K562 (cell line): ENCODE measurements at regions not wholly inside any gene's neighbourhood (a gene's known extent, or its start where the extent isn't known, plus 50 kb on each side); places are given as distances from the start of the nearest gene placed in this dataset.

ENCODE experiments used
- TGIF2 ChIP-seq: sonication (generic); formaldehyde crosslinking; IDR thresholded peaks from 2 replicates; pipeline ENCODE4 v1.8.1; 2022; ENCODE audit warnings: mild to moderate bottlenecking, missing genetic modification reagents, moderate library complexity
- USF1 ChIP-seq: sonication (generic); formaldehyde crosslinking; IDR thresholded peaks from 2 replicates; pipeline ENCODE4 v1.9.0; 2022; ENCODE audit warnings: mild to moderate bottlenecking, missing genetic modification reagents
- ZNF318 ChIP-seq, 2 experiments: fragments of 450-650 bp; IDR thresholded peaks; 2 replicates each; pipeline ENCODE4 v1.6.1; 2016; ENCODE audit warnings: mild to moderate bottlenecking in 2 of 2, borderline replicate concordance in 1 of 2, low read depth in 1 of 2, moderate library complexity in 1 of 2

- no peak for TF ChIP-seq ZNF318 (IDR thresholded peaks at IDR 0.05; ENCODE audit: borderline replicate concordance in 1 of 2, low read depth in 1 of 2)
- TF ChIP-seq TGIF2 (CRISPR knock-in tag), result no peak
- TF ChIP-seq USF1, result no peak
These were observed 444.3 kb upstream of the GCFC2 start (continued) for GRCh38 chr2:76154981-76155380.
